HG03378 (cell line): ENCODE measurements at regions not wholly inside any gene's neighbourhood (a gene's known extent, or its start where the extent isn't known, plus 50 kb on each side); places are given as distances from the start of the nearest gene placed in this dataset.

Experiments used
- ATAC-seq: cut with Tn5 transposase; IDR thresholded peaks from one replicate; pipeline ENCODE4 v1.9.1; 2021; ENCODE audit warnings: mild to moderate bottlenecking, moderate library complexity; ENCODE audit not compliant: unreplicated experiment

DNA sequence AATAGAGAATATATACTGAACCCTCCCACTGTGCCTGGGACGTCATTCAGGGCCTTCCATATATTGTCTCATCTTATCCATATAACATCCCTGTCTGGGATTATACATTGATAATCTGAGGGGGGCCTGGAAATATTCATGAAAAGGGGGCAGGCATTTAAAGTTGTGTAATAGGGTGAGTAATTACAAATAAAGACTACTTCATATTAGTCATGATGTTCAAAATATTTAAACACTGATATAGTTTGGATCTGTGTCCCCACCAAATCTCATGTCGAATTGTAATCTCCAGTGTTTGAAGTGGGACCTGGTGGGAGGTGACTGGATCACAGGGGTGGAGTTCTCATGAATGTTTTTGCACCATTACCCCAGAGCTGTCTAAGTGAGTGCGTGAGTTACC, 97.8 kb downstream of the AQP9 start:
- no peak for ATAC-seq

DNA sequence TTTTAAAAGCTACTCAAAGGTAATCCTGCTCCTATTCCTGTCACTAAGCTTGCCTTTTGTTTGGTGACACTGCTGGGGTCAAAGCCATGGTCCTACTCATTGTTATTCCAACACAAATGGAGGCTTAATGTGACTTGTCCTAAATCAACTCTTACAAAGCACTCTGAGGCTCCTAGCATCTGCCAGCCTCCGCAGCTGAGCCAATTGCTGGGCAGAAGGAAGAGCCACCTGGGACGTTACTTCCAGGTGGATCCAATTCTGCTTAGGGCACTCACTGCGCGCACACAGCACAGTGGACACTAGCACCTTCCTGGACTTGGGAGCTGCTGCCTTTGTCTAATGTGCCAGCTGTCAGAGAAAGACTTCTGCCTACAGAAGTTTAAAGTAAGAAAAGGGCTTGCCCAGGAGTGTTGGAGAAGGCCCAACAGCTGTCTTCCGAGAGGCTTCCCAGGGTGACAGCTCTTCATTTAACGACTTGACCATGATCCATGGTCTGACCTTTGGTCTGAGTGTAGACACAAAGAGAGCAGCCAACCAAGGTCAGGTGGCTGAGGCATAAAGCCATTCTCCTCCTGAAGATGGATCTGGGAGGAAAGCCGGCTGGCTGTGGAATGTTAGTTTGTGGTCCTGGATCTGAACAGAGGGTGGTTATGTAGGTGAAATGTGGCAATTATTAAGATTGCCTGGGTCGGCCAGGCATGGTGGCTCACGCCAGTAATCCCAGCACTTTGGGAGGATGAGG, 102.2 kb downstream of the AQP9 start:
- ATAC-seq = no peak

DNA sequence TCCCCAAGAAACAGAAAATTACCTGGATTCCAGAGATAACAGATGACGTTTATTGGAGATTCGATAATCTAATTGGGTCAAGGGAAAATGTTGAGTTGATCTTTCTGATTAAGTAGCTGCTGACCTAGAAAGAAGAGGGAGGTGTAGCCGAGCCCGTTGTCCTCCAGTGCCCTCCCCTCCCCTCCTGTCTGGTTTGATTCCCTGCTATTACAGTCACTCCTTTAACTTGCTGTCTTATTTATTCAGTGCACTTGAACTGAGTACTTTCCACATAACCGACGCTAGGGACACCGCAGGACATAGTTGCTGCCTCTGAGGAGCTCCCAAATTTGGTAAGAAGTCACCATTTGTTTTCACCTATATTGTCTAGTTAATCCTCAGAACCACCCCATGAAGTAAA, 103.7 kb downstream of the AQP9 start:
- ATAC-seq = no peak

DNA sequence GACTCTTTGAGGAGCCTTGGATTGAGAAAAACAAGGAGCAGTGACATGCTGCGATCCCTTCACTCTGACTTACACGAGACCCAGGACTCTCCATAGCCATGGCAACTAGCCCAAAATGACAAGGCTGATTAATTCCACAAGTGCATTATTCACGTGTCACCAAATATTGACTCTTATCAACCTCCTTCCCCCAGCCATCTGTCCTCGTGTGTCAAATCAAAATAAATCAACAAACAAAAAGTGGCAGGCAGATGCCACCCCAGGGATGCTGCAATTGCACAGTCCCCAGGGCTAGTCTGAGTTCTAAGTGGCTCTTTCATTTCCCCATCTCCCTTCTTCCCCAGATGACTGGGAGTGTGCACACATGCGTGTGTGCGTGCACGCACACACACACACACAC, 104.9 kb downstream of the AQP9 start:
- no peak for ATAC-seq

DNA sequence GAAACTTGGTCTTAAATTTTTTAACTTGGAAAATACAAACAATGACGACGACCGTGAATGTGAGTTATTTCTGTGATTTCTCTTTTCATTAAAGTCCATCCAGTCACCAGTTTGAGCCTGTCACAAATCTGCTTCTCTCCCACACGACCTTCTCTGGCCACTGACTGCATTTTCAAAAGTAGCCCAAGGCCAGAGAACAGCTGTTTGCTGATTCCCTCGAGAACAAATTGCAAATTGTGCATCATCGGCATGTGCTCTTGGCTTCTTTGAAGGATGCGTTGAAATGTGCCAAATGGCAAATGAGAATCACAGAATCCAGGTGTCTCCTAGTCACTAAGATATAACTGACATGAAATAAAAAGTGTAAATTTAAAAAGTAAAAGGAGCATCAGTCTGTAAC, 106.4 kb downstream of the AQP9 start:
- no peak for ATAC-seq

DNA sequence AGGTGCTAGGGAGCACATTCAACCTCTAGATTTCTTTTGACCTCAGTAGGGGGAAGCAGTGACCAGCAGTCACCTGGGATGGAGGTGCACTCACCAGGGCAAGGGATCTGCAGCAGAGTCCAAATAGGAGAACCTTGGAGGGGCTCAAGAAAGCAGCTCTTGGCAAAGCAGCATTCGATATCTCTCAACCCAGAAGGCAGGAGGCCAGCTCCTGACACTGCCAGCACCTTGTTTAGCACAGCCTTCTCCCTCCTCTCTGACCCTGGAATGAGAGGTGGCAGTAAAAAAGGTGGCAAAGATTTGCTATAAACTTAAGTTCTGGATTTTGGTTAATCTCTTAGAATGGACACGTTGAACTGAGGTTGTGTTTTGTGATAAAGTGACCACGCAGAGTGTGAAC, 107.9 kb downstream of the AQP9 start:
- no peak for ATAC-seq

DNA sequence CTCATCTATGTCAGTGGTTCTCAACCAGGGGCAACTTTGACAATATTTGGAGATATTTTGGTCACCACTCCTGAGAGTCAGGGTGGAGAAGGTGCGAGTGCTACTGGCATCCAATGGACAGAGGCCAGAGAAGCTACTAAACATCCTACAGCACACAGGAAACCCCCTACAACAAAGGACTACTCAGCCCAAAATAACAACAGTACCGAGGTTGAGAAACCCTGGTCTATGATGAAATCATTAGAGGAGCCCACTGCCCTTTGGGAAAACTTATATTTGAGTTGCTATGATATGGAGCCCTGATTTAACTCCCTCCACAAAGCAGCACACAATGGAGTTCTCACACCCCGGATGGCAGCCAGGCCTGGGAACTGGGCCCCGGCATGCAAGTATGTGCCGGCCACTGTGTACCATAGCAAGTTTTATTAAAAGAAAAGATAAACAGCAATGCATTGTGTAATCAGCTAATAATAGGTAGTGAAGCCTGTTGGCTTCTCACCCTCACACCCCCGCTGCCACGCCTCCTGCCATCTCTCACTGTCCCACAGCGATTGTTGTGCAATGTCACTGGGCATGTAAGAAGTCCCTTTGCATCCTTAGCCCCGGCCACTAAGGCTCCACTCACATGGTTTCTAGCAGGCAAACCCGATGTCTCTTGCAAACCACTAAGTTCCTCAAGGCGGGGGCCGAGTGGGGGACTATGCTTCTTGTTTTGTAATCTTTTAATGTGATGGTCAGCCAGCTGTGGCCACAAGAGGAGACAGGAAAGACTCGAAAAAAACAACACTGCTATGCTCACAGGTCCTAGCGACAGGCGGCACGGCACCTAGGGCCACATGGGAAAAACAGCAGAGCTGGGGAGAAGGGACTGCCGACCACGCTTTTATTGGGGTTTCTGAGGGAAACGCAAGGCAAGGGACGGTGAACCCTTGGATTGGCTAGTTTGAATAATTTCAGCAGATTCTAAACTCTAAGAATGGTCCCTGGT, 110.0 kb downstream of the AQP9 start:
- ATAC-seq = no peak

DNA sequence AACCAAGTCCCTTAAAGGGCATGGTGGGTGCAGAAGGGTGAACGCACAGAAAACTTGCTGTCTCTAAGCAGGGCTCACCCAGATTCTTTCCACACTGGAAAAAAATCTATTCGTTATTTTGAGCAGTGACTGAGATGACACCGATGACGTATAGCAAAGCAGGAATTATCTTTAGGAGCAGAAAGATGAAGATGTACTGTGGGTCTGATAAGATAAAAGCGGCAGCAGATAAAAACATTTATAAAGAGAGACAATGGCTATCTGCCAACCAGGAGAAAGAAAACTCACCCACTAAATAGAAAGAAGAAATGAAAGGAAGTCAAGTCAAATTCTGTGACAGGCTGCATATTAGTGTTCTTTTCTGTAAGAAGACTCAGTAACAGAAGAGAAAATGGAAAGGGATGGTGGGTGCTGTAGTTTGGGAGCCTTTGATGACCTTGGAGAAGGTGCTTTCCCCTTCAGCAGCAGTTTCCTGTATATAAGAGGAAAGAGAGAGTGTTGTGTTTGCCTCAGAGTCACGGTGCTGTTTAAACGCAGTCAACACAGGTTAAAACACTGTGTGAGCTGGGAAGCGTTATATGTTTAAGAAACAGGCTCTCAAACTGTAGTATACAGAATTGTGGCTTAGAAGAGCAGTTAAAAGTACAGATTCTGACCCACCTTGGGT, 111.6 kb downstream of the AQP9 start:
- no peak for ATAC-seq

DNA sequence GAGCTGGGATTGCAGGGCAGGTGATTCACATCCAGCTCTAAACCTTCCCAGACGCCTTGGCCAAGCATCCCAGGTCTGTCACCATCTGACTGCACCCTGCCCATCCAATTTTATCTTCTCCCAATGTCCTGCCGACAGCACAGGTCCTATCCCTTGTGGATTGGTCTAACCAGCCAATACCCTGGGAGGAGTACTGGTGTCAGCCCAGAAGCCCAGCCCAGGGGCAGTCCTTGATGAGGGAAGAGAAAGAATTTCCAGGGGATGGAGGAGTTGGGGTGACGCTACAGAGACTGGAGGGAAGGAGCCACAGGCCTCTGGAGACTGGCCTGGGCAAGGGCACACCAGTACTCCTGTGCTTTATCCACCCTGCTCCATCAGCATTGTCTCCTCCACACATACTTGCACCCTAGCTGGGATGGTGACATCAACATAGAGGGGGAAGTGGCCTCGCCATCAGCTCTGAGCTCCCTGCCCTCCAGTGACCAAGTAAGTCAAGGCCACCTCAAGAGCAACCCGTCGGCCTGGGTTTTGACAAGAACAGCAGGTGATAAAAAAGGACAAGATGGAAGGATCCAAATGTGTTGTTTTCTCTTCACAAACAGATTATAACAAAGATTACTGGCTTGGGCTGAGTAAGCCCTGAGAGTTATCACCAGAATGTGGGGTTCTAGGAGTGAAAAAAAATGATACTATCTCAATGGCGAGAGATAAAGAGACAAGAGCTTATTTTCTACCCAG, 114.6 kb downstream of the AQP9 start:
- no peak for ATAC-seq

DNA sequence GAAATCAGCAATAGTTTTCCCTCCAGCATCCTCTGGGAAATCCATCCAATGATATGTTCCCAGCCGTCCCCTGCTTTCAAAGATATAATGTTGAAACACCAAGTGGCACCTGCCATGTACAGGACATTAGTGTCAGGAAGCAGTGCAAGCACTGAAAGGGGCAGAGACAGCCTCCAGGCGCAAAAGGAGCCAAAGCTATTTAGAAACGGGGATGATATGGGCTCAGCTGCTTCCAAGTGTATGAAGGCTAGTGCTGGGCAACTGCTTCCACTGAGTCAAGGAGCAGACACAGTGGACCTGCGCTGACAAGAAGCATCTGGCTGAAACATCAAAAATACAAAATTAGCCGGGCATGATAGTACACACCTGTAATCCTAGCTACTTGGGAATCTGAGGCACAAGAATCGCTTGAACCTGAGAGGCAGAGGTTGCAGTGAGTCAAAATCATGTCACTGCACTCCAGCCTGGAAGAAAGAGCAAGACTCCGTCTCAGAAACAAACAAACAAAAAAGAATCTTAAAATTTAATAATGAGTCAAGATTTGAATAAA, 119.7 kb downstream of the AQP9 start:
- no peak for ATAC-seq

DNA sequence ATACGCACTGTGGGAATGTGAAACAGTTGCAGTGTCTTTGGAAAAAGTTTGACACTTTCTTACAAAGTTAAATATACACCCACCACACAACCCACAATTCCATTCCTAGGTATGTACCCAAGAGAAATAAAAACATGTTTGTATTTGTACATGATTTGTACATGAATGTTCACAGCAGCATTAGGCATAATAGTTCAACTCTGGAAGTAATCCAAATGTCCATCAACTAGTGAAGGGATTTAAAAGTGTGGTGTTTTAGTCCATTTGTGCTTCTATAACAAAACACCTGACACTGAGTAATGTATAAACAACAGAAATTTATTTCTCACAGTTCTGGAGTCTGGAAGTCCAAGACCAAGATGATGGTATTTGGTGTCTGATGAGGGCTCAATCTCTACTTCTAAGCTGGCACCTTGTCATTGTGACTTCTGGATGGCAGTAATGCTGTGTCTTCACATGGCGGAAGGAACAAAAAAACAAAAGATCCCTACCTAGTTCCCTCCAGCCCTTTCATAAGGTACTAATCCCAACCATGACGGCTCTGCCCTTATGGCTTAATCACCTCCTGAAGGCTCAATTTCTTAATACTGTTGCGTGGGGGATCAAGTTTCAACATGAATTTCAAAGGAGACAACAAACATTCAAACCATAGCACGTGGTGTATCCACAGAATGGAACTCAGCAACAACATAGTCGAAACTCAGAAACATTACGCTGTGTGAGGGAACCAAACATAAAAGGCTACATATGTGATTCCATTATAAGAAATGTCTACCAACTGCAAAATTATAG, 120.5 kb downstream of the AQP9 start:
- ATAC-seq = no peak

DNA sequence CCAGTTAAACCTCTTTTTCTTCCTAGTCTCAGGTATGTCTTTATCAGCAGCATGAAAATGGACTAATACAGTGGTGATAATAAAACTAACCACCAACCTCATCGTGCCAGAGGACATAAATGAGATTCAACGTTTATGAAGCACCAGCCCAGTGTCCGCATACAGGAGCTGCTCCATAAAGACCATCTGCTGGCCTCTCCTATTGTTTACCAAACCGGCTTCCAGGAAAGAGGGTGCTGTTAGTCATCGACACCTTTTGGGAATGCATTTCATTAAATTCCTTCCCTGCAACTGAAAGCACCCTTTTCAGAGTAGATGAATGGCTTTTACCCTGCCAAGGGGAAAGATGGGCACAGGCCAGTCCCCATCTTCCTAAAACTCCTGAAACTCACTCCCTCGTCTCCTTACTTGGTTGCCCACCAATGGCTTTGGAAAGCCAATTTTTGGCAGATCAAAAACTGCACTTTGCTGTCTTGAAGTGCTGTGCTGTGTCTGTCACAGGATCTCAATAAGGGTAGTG, 122.1 kb downstream of the AQP9 start:
- ATAC-seq = no peak

DNA sequence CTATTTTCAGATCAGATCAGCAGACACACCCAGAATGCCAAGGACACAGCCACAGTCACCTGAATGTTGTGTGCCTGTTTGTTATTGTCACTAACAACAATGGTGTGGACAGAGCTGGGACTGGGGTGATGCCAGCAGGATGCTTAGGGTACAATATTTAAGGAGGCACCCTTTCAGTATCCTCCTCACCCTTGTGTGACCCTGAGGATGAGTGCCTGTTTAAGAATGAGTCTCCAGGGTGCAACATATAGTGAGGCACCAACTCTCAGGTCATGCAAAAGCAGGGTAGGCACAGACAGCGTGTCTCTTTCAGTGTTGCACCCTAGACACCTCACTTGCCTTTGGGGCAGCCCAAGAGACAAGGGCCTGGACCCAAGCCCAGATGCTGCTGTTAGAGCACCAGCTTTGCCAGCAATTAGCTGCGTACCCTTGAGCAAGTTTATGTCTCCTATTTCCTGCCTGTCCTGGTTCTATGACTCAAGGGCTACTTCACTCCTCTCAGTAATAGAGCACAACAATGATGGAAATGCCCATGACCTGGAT, 122.6 kb downstream of the AQP9 start:
- no peak for ATAC-seq

DNA sequence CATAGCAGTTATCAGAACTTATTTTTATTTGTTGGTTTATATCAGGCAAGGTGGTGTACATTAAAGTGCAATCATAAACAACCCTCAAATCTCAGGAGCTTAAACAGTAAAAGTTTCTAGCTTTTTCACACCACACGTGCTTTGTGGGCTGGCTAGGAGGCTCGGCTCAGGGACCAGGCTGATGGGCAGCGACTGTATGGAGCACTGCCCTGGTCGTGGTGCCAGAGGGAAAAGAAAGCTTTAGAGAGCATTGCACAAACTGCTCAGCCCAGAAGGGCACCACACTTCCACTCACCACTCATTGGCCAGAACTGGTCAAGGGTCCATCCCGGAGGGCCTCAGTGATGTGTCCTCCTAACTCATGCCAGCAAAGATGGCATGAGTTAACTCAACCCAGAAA, 123.2 kb downstream of the AQP9 start:
- no peak for ATAC-seq

DNA sequence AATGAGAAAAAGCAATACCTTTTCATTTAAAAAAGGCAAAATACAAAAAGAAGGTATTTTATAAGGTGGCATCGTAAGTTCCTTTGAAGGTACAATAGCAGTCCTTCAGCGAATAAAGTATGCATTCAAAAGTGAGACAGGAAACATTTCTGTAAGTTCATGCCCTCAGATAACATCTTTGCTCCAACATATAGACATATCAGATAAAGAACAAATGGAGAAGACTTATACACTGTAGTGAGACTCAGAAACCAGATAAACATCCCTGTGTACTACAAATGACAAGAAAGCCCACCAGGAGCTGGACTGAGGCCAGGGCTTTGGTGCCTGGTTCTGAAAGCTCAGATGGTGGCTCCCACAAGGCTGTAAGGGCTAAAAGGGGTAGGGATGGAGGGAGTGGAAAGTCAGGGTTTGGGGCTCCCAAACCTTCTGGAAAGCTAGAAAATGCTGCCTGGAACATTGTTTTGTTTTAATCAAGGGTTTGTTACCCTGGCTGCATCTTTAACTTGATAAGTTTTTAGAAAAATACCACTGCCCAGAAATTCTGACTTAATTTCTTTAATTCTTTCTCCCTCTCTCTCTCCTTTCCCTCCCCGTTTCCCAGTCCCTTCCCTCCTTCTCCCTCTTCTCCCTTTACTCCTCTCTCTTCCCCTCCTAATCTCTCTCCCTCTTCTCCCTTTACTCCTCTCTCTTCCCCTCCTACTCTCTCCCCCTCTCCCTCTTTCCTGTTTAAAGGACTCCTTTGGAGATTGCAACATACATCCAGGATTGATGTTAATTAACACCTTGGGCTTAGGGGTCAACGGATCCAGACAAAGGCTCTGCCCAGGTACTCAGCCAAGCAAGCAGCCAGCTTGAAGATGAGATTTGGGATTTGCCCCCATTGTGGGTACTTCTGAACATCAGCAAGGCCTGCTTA, 126.1 kb downstream of the AQP9 start:
- ATAC-seq = no peak

DNA sequence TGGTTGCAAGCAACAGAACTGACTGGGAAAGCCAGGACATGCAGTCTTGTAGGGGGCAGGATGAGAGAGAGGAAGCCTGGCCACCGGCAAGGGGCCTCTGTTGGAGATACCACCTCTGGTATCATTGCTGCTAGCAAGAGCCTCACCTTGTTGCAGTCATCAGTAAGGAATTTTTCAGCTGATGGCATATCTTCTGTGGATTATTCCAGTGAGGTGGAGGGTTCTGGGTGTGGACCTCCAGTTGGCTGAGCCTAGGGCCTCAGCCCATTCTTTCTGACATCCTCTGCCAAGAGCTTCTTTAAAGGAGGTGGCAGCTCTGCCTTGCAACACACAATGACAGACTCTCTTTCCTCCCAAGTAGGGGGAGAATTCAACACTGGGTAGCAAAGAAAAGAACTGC, 128.9 kb downstream of the AQP9 start:
- ATAC-seq = no peak

DNA sequence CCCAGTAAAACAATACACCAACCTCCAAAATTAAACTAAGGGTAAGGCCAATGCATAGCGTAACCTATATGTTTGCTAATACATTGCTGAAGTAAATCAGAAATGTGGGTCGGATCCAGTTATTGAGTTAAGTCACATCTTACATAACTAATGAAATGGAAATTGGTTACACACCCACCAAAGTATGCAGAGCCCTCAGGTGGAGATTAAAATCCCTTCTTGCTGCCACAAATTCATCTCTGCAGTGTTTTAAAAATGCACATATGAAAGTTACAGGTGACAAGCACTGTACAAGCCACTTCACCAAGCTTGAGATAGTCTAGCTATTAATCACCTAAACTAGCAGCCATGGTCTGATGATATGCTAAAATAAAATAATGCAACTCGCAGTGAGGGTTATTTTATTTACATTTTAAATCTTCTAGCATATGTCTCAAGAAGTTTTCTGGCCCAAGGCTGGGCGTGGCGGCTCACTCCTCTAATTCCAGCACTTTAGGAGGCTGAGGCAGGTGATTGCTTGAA, 130.6 kb downstream of the AQP9 start:
- no peak for ATAC-seq
